Thyroid gland (tissue), 4 donors: ENCODE measurements at regions not wholly inside any gene's neighbourhood (a gene's known extent, or its start where the extent isn't known, plus 50 kb on each side); places are given as distances from the start of the nearest gene placed in this dataset.
"Not testable (repeated sequence)": the region's sequence is repeated elsewhere in the genome, so short reads cannot be mapped to it uniquely, and the experiment has no call there.

Experiments
- DNase-seq, 2 donors: peaks; one replicate each; pipeline ENCODE4 v3.0.0-alpha.2; 2019
- H3K27ac ChIP-seq, 3 donors: fragments of 200-600 bp; sonication (generic); 1 replicate in 2 of 3; 2 replicates in 1 of 3; pipeline ENCODE4 v1.5.1; 2016 to 2019; ENCODE audit warnings: mild to moderate bottlenecking in 1 of 3, moderate library complexity in 1 of 3
- H3K27me3 ChIP-seq: fragments of 200-600 bp; sonication (generic); one replicate; pipeline ENCODE4 v1.5.1; 2019
- H3K36me3 ChIP-seq, 2 donors: fragments of 200-600 bp; sonication (generic); one replicate each; pipeline ENCODE4 v1.5.1; 2016 to 2019
- H3K4me1 ChIP-seq, 2 donors: fragments of 200-600 bp; sonication (generic); one replicate each; pipeline ENCODE4 v1.5.1; 2017 to 2019
- H3K4me3 ChIP-seq, 3 donors: fragments of 200-600 bp; sonication (generic); replicated peaks in 1 of 3; 1 replicate in 2 of 3; 2 replicates in 1 of 3; pipeline ENCODE4 v1.5.1; 2016; ENCODE audit warnings: mild to moderate bottlenecking in 1 of 3
- H3K9me3 ChIP-seq: fragments of 200-600 bp; sonication (generic); one replicate; pipeline ENCODE4 v1.5.1; 2017
- WGBS, 2 donors: methylation state at CpG; one replicate each; pipeline ENCODE4 v1.1.5; 2017; 5-methylcytosine and 5-hydroxymethylcytosine counted together
- intact Hi-C: fragments of 100-400 bp; cut with DNase I; formaldehyde crosslinking; loops from one replicate; pipeline ENCODE4 v1.15.1; 2023

- H3K36me3 ChIP-seq, DNase-seq, H3K9me3 ChIP-seq, H3K27ac ChIP-seq, H3K4me1 ChIP-seq, intact Hi-C loops, H3K4me3 ChIP-seq, H3K27me3 ChIP-seq: not testable (repeated sequence)
- no CpG with 5 or more reads among the region's 4 CpGs for WGBS, 2 donors
These were observed 381.3 kb upstream of the ANKRD20A1 start for GRCh38 chr9:67477465-67477864.

DNA sequence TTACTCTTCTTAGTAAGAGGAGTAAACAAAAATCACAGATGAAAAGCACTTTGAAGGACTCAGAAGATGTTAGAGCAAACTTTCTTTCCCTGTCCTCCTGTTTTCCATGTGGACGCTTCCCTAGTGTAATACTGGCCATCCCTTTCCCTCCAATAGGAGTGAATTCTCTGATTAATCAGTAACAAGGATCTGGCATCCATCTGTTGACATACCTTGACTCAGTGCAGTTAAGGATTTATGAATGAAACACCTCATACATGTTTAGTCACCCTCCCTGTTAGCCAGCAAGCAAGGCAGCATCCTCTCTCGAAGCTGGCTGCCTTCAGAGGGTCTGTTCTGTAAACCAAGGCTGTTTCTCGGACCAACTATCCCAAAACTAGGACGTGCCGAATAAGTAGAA, 388.0 kb upstream of the ANKRD20A1 start:
- intact Hi-C loops, H3K27me3 ChIP-seq, H3K9me3 ChIP-seq, H3K36me3 ChIP-seq, H3K4me1 ChIP-seq, H3K4me3 ChIP-seq, H3K27ac ChIP-seq, DNase-seq: not testable (repeated sequence)
- WGBS, 2 donors: no CpG with 5 or more reads among the region's 5 CpGs

DNA sequence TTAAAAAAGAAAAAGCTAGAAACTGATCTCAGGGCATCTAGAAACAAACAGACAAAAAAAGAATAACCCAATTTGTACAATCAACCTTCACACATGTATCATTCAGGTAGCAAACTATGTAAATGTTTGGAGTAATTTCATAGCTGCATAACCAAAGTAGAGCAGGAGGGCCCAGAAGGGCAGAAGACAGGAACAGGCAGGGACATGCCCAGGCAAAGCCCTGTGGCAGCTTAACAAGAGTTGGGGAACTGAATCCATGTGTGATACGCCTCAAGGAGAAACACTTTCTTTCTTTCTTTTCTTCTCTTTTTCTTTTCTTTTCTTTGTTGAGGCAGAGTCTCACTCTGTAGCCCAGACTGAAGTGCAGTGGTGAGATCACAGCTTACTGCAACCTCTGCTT, 390.4 kb upstream of the ANKRD20A1 start:
- H3K27ac ChIP-seq, H3K4me3 ChIP-seq, H3K9me3 ChIP-seq, H3K36me3 ChIP-seq, DNase-seq, H3K4me1 ChIP-seq, H3K27me3 ChIP-seq, intact Hi-C loops: not testable (repeated sequence)
- no CpG with 5 or more reads among the region's 1 CpG for WGBS, 2 donors

DNA sequence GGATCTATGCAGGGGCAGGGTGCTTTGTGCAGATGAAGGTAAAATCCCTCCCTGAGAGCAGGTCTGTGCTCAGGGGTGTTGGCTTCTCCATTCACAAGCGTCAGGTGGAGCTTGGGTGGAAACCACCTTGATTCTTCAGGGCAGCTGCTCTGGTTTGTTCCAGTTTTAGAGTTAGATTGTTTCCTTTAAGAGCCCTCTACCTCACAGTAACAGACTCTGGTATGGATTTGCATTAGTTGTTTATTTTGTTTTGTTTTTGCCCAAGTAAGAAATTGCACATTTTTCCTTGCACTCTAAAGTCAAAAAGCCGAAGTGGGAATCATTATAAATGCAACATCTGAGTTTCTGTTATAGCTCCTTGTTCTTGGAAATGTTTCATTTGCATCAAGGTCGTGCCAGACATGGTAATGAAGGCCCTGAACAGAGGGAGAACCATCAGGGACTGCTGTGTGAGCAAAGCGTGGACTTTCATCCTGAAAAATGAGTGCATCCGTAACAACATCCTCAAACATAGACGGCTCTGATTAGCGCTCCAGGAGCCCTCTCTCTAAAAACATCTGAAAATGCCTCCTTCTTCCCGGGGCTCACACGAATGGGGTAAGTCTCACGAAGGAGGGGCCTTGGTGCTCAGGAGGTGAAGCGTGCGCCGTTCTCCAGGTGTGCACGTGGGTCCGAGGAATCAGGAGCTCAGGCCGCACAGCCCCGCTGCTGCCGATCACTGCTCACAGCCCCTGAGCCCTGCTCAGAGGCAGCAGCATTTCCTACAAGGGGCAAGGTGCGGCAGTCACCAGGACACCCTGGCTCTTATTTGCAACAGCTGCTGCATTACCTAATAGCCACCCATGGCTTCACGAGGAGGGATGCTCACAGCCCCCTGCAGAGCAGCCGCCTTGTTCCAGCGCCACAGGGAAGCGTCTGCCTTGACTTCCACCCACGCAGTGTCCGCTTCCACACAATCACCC, 396.7 kb upstream of the ANKRD20A1 start:
- H3K36me3 ChIP-seq, H3K9me3 ChIP-seq, intact Hi-C loops, H3K27ac ChIP-seq, DNase-seq, H3K4me1 ChIP-seq, H3K27me3 ChIP-seq, H3K4me3 ChIP-seq: not testable (repeated sequence)
- no CpG with 5 or more reads among the region's 25 CpGs for WGBS, 2 donors

GRCh38 chr9:67452941-67453340, 405.8 kb upstream of the ANKRD20A1 start:
- H3K9me3 ChIP-seq, intact Hi-C loops, H3K27me3 ChIP-seq, DNase-seq, H3K4me1 ChIP-seq, H3K36me3 ChIP-seq, H3K4me3 ChIP-seq, H3K27ac ChIP-seq: not testable (repeated sequence)
- no CpG with 5 or more reads among the region's 3 CpGs for WGBS, 2 donors

DNA sequence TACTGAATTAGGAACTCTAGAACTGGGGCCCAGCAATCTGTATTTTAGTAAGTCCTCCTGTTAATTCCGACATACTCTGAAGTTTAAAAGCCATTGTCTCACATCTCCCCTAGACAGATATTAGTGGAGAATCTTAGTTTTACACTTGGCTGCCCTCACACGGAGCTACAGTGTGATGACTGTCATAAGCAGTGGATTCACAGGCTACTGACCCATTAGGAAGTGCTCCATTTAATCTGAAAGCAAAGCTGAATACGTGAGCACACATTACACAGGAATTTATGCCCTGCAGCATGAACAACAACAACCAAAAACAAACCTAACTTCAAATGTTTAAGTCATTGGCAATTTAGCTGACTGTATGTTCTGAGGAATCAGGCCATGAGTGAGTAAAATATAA, 416.4 kb upstream of the ANKRD20A1 start:
- H3K4me3 ChIP-seq, H3K4me1 ChIP-seq, H3K27ac ChIP-seq, DNase-seq, H3K9me3 ChIP-seq, intact Hi-C loops, H3K36me3 ChIP-seq, H3K27me3 ChIP-seq: not testable (repeated sequence)
- WGBS, 2 donors: no CpG with 5 or more reads among the region's 3 CpGs

DNA sequence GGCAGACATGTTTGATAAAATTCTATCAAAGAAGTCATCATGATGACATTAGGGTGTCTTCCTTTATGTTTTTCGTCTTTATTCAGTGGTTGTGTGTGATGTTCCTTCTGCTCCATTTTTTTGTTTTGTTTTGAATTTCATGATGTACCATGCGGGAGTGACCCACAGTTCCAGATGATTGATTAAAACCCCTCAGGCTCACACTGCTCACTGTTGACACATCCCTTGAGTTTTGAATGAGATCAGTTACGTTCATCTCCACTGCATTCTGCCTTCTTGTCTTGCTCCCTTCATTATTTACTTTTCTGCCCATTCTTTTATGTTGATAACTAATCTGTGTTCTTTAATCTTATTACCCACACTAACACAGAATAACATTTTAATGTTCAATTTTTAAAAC, 421.7 kb upstream of the ANKRD20A1 start:
- not testable (repeated sequence) for DNase-seq

DNA sequence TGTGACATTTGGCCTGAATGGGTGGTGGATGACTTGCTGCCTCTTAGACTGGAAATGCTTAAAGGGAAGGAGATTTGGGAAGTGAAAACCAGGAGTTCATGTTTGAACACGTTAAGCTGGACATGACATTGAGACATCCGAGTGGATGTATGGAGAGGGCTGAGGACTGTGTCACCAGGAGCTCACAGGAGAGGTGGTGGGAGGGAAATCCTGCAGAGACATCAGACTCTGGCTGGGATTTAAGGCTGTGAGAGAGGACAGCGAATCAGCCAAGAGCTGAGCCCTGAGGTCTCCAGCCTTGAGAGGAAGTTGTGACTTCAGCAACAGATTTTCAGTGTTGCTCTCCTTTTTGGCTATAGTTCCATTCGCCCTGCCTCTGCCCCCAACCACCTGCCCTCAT, 432.5 kb upstream of the SPATA31A3 start:
- H3K27me3 ChIP-seq, intact Hi-C loops, H3K4me3 ChIP-seq, H3K4me1 ChIP-seq, H3K27ac ChIP-seq, DNase-seq, H3K36me3 ChIP-seq, H3K9me3 ChIP-seq: not testable (repeated sequence)
- WGBS, 2 donors: no CpG with 5 or more reads among the region's 4 CpGs

More for the DNA sequence above, 421.7 kb upstream of the ANKRD20A1 start:
- 97 to 100% methylated on average over 1 of the region's 3 CpGs for WGBS, 2 donors
- H3K9me3 ChIP-seq, H3K27ac ChIP-seq, H3K36me3 ChIP-seq, H3K27me3 ChIP-seq, H3K4me3 ChIP-seq, intact Hi-C loops, H3K4me1 ChIP-seq: not testable (repeated sequence)

- DNase-seq, H3K27ac ChIP-seq, intact Hi-C loops, H3K9me3 ChIP-seq, H3K36me3 ChIP-seq, H3K4me1 ChIP-seq, H3K27me3 ChIP-seq, H3K4me3 ChIP-seq: not testable (repeated sequence)
- WGBS, 2 donors: 79 to 91% methylated on average over 1 of the region's 9 CpGs
These were observed 430.8 kb upstream of the SPATA31A3 start for GRCh38 chr9:67423049-67423728.

DNA sequence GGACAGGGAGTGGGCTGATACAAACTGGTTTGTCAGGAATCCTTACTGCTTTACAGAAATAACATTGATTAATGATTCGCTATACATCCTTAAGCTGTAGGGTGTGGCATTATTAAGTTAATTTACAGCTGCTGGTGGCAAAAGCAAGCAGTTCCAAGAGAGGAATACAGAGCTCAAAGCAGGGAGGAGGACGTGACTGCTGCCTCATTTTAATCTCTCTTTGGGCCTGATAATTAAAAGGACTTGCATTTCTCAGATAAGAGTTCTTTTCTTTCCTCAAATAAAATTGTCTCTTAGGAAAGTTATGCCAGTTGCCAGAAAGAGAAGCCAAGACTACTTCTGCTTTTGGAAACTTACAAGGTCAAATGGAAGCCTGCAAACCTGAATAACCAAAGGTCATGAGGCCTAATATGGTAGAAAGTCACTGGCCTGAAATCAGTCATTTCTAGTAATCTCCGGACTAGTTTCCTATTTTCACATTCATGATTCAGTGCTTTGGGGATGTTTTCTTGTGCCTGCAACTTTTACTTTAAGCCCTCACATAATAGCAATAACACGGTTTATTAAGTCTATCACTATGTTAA, 426.2 kb upstream of the SPATA31A3 start:
- H3K9me3 ChIP-seq, H3K4me3 ChIP-seq, H3K27ac ChIP-seq, H3K4me1 ChIP-seq, intact Hi-C loops, H3K36me3 ChIP-seq, H3K27me3 ChIP-seq, DNase-seq: not testable (repeated sequence)
- WGBS, 2 donors: no CpG with 5 or more reads among the region's 4 CpGs

DNA sequence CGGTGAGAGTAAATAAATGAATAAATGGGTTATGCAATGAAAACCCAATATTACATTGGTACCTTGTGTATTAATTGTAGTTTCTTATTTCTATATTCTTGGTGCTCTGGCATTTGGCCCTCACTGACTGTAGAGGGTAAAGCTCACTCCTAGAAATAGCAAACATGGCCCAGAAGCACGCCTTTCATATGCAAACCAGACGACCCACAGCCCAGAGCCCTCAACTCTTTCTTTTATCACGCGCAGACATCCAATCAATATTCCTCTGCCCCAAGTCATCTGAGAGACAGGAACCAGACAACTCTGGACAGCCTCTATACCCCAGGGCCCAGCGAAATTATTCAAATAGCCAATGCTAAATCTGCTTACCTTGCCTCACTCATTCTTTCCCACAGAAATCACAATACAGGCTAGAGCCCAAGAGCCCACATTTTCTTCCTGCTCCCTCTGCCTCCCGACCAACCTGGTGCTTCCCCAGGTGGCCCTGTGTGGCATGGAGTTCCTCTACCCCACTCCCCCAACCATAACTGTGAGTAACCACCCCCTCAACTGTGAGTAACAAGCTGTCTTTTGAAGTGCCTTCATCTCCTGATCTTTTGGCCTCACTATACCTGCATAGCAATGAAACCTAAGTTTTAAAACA, 425.1 kb upstream of the SPATA31A3 start:
- 96 to 100% methylated on average over 1 of the region's 7 CpGs for WGBS, 2 donors
- intact Hi-C loops, H3K4me3 ChIP-seq, H3K27me3 ChIP-seq, H3K9me3 ChIP-seq, H3K4me1 ChIP-seq, H3K27ac ChIP-seq, DNase-seq, H3K36me3 ChIP-seq: not testable (repeated sequence)

DNA sequence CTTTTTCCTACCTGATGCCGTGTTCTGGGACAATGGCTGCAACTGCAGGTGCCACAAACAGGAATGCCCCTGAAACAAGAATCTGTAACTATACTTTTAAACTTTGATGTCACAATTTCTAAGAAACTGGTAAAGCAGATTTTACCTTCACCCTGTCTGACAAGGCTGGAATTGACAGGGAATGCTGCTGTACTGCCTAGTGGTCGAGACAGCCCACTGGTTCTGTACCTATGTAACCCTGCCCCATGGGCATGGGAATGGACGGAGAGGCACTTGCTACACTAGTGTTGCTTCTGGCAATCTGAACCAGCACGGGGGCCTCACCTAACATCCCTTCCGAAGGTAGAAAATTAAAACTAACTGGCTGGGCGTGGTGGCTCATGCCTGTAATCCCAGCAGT, 424.3 kb upstream of the SPATA31A3 start:
- H3K4me1 ChIP-seq, H3K4me3 ChIP-seq, H3K27me3 ChIP-seq, H3K9me3 ChIP-seq, intact Hi-C loops, H3K36me3 ChIP-seq, H3K27ac ChIP-seq, DNase-seq: not testable (repeated sequence)
- WGBS, 2 donors: 86 to 91% methylated on average over 1 to 2 of the region's 6 CpGs
